GM18517 (cell line): ENCODE measurements at regions not wholly inside any gene's neighbourhood (a gene's known extent, or its start where the extent isn't known, plus 50 kb on each side); places are given as distances from the start of the nearest gene placed in this dataset.

Experiments
- ATAC-seq: cut with Tn5 transposase; IDR thresholded peaks from one replicate; pipeline ENCODE4 v1.9.1; 2021; ENCODE audit warnings: mild to moderate bottlenecking, moderate library complexity; ENCODE audit not compliant: unreplicated experiment

- no peak for ATAC-seq
These were observed 110.3 kb downstream of the SP3 start for GRCh38 chr2:173854840-173855239.

GRCh38 chr2:173855661-173856060, 109.5 kb downstream of the SP3 start:
- ATAC-seq = no peak
